NCI-H2107 treated with DMSO at 0.1 percent for 48 hours (cell line): ENCODE measurements at regions not wholly inside any gene's neighbourhood (a gene's known extent, or its start where the extent isn't known, plus 50 kb on each side); places are given as distances from the start of the nearest gene placed in this dataset.
"Not testable (repeated sequence)": the region's sequence is repeated elsewhere in the genome, so short reads cannot be mapped to it uniquely, and the experiment has no call there.

Experiments
- DNase-seq: peaks from one replicate; lab custom pipeline; 2025; ENCODE audit not compliant: unreplicated experiment; lab: John Stamatoyannopoulos, UW

DNA sequence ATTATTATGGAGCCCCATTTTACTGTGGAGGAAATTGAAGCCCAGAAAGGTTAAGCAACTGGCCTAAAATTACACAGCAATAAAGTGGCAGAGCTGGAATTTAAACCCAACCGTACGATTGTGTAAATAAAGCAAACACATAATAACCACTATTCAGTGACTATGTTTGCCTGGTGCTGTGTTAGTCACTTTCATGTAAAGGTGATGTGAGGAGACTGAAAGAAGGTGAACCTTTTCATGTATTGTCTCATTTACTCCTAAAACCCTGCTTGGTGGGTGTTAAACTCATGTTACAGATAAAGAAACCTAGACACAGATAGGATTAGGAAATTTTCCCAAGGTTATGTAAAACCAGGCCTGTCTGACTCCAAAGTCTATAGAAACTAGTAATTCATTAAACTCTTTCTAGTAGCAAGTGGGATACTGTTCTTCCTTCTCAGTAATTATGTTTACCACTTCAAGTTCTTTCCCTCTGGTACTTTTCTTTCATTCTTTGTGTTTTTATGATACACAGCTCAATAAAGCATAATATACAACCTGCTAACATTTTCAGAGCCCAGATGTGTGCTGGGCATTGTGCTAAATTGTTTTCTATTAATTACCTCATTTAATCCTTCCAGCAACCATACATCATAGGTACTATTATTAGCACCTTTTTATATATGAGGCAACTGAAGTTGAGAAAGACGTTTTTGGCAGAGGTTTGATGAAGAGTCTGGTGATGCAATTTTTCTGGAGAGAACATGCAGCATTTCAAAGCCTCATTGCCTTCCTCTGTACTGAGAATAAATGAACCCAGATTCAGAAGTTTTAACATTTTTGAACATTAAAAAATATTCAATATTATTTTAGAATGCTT is 202.7 kb downstream of the SPRY1 start:
- DNase-seq, result no peak

DNA sequence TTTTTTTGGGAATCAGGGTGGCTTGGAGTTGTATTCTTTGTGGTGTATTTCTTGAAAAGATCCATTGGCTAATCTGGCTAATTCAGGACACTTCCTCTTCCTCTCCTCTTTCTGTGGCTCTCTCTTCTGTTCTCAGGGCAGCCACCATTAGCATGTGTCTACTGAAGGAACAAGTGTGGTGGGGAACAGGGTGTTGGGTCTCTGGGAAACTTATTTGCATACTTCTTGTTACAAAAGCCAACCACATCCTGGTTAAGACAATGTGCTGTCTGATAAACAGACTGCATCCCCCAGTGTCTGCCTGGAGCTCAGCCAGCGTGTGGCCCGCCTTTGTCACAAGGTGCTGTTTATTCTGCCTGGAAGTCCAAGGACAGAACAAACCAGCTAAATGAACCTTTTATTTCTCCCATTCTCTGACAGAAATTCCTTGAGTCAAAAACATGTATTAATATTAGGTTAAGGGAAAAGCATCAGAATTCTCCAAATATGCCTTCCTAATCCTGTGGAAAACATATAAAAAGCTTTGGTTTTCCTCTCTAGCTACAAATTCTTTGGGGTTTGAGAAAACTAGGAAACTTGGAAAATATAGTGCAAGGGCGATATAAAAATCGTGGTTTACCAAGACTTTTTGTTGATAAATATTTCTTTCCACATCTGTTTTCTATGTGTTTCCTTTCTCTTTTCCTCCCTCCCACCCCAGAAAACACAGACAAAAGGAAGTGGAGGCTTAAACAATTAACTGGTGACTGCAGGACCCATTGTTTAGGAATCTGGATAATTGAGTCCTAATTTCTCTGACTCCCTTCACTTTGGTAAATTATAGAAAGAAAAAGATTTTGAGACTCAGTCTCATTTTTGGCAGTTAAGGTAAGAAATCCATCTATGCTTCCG is 203.6 kb downstream of the SPRY1 start:
- DNase-seq, result no peak

GRCh38 chr4:123600987-123601904 is 204.7 kb downstream of the SPRY1 start:
- no peak for DNase-seq

DNA sequence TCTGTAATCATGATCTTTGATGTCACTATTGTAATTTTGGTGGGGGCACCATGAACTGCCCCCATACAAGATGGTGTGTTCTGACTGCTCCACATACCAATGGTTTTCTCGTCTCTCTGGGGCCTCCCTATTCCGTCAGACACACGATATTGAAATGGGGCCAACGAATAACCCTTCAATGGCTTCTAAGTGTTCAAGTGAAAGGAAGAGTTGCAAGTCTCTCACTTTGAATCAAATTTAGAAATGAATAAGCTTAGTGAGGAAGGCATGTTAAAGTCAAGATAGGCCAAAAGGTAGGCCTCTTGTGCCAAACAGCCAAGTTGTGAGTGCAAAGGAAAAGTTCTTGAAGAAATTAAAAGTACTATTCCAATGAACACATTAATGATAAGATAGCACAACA is 205.4 kb downstream of the SPRY1 start:
- no peak for DNase-seq

DNA sequence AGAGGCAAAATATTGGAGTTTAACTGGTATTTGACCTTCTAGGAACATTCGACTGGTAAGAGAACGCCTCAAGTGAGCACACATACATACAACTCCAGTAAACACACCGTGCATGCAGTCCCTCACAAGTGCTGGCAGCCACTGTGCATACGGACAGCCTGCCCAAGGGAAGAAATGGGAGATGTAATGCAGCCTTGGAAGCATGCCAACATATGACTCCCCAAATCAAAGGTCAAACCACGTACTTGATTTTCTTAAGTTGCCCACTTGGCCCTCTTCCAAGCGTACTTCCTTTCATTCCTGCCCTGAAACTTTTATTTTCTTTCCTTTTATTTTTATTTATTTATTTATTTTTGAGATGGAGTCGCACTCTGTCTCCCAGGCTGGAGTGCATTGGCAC is 206.6 kb downstream of the SPRY1 start:
- no peak for DNase-seq

GRCh38 chr4:123605797-123606196 is 209.2 kb downstream of the SPRY1 start:
- not testable (repeated sequence) for DNase-seq

DNA sequence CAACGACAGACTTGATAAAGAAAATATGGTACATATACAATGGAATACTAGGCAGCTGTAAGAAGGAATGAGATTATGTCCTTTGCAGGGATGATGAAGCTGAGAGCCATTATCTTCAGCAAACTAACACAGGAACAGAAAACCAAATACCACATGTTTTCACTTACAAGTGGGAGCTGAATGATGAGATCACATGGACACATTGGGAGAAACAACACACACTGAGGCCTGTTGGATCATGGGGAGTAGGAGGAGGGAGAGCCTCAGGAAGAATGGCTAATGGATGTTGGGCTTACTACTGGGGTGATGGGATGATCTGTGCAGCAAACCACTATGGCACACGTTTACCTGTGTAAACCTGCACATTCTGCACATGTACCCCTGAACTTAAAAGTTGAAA is 209.7 kb downstream of the SPRY1 start:
- DNase-seq, result no peak

GRCh38 chr4:123606946-123607542 is 210.4 kb downstream of the SPRY1 start:
- DNase-seq, result no peak

- DNase-seq, result no peak
These were observed 213.2 kb downstream of the SPRY1 start for GRCh38 chr4:123609829-123610228.

- no peak for DNase-seq
These were observed 217.2 kb downstream of the SPRY1 start for GRCh38 chr4:123613586-123614344.

- DNase-seq, result no peak
These were observed 219.3 kb downstream of the SPRY1 start for GRCh38 chr4:123615901-123616300.

DNA sequence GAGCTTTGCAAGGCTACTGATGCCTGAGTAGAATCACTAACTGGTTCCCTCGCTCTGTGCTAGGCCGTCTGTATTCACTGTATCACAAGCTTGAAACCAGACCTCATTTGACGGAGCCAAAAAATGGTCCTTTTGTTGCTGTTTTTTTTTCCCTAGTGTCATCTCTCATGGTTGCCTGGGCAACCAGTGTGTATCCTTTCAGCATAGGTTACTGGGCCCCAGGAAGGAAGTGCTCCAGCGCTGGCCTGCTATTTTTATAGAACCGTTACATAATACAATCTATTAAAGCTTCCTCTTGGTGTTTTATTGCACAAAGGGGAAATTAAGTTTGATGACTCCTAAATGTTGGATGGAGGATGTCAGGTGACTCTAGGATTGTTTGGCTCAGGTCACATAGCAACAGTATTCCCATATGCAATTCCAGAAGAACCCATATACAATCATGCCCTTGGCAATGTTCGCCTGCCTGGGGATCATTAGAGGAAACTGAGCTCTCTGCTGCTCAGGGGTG is 220.4 kb downstream of the SPRY1 start:
- peak; percentile 30 for DNase-seq

- no peak for DNase-seq
These were observed 221.2 kb downstream of the SPRY1 start for GRCh38 chr4:123617791-123618190.

GRCh38 chr4:123618606-123619005 is 222.0 kb downstream of the SPRY1 start:
- no peak for DNase-seq

DNA sequence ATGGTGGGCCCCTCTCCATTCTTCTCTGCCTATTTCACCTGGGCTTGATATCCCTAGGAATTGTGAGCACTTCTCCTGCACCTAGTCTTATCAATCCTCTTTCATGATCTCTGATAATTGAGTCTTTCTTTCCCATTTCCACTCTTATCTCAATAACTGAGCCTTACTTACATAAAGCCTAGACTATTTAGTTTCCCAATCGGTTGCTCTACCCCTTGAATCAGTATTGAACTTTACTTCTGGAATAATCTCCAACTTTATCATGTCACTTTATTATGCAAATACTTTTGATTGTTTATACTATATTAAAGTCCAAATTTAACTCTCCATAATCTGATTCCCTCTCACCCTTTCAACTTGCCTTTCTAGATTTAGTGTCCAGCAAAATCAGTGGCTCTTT is 222.7 kb downstream of the SPRY1 start:
- DNase-seq, result no peak

DNA sequence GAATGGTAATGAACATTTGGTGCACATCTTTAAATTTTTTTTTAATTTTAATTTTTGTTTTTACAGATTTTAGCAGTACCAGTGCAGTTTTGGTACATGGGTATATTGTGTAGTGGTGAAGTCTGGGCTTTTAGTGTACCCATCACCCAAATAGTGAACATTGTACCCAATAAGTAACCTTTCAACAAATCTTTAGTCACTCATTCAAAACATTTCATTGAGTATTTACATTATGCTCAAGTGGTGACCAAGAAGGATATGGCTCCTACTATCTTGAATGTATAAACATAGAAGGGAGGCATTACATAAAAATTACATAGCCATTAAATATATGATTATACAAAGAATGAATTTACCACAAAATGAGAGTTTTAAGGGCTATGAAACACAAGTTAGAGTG is 223.3 kb downstream of the SPRY1 start:
- no peak for DNase-seq

- no peak for DNase-seq
These were observed 224.6 kb downstream of the SPRY1 start for GRCh38 chr4:123621072-123621705.

DNA sequence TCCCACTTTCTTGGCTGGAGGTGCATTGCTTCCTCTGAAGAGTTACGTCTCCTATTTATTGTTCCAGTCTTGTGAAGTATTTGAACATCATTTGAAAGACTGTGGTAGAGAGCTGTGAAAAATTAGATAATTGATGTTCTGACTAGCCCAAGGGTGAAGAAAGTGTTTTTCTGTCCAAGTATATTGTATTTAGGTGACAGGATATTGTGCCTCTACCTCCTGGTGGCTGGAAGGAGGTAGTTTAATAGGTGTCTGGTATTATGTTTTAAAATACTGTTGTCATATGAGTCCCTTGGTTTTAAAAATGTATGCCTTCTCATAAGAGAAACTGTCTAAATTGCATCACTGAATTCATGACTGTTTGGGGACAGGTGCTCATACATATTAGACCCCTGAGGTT is 226.0 kb downstream of the SPRY1 start:
- DNase-seq, result no peak

GRCh38 chr4:123623611-123624010 is 227.0 kb downstream of the SPRY1 start:
- DNase-seq, result no peak
